Activated gamma-delta T cell treated with anti-CD3 and anti-CD28 coated beads, Interleukin-2, amount 50 U/mL, for 16 hours (primary cell): ENCODE measurements at regions not wholly inside any gene's neighbourhood (a gene's known extent, or its start where the extent isn't known, plus 50 kb on each side); places are given as distances from the start of the nearest gene placed in this dataset.
"Not testable (repeated sequence)": the region's sequence is repeated elsewhere in the genome, so short reads cannot be mapped to it uniquely, and the experiment has no call there.

Experiments
- DNase-seq: peaks from one replicate; pipeline ENCODE4 v3.0.0-alpha.2; 2020; ENCODE audit warnings: low read depth

GRCh38 chr21:13812191-13812590 is 202.6 kb downstream of the POTED start:
- DNase-seq = not testable (repeated sequence)

GRCh38 chr21:13810559-13810958 is 201.0 kb downstream of the POTED start:
- DNase-seq = not testable (repeated sequence)

DNA sequence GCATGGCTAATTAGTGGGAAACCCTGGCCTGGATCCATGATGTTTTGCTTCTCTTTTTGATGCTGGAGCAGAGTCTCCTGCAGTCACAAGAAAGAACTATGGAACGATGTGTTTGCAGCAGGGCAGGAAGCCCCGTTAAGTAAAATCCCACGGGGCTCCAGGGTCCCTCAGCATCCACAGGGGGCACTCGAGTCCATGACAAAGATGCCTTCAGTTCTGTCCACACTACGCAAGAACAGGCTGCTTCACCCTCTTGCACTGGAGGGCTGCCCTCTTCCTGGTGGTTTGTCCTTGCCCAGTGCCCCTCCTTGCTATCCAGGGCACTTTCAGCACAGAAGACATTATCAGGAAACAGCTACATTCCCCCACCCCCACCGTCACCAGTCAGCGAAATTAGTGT is 196.9 kb downstream of the POTED start:
- not testable (repeated sequence) for DNase-seq

GRCh38 chr21:13802757-13803156 is 193.2 kb downstream of the POTED start:
- not testable (repeated sequence) for DNase-seq
